ENCODE measurements at regions not wholly inside any gene's neighbourhood (a gene's known extent, or its start where the extent isn't known, plus 50 kb on each side); places are given as distances from the start of the nearest gene placed in this dataset. TPM values are rescaled to one million over a fixed set of nuclear protein-coding genes. Genes with fewer than 3 reads are reported as not detected.

DNA sequence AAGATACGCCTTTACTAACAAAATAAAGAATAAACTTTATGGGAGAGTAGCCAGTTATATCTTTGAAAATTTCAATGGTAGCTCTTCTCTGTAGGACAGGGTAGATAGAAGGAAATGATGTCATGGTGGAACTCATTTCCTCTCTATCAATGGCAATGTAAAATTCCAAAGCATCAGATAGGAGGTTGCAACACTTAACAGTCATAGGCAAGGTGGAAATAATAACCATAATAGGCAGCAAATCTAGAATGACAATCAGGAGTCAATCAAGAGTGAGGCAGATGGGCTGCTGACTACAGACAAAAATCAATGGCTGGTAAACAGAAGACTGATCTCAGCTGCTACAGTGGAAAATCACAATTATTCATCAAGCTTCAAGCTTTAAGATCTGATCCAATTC lies 53.9 kb upstream of the TET2 start:
- H4K20me1 ChIP-seq (ENCODE audit: control insufficient read depth, insufficient read depth, low read length, poor library complexity, severe bottlenecking): no peaks in the 10 kb centered on the region
- H3K27me3 ChIP-seq (replicated peaks in 1 of 4; ENCODE audit: control extremely low read depth in 1 of 4, control insufficient read depth in 3 of 4, insufficient read depth in 4 of 4, low read length in 3 of 4): no peaks in the 10 kb centered on the region
- Mint-ChIP-seq H3K4me3 (no peak overlapping the region), H3K27me3 (peaks cover 4% of the 10 kb centered on the region), H3K4me1 (no peaks in the 10 kb centered on the region), H3K9me3 (ENCODE audit: insufficient read depth) (peaks cover 8% of the 10 kb centered on the region), H3K27ac (no peak overlapping the region)
- ChIA-PET POLR2A (no interaction called here), CTCF (no interaction called here)
- no peak overlapping the region for H2AFZ ChIP-seq (ENCODE audit: insufficient read depth, low read depth, low read length, poor library complexity, severe bottlenecking)
- TF ChIP-seq, protein P1, sequence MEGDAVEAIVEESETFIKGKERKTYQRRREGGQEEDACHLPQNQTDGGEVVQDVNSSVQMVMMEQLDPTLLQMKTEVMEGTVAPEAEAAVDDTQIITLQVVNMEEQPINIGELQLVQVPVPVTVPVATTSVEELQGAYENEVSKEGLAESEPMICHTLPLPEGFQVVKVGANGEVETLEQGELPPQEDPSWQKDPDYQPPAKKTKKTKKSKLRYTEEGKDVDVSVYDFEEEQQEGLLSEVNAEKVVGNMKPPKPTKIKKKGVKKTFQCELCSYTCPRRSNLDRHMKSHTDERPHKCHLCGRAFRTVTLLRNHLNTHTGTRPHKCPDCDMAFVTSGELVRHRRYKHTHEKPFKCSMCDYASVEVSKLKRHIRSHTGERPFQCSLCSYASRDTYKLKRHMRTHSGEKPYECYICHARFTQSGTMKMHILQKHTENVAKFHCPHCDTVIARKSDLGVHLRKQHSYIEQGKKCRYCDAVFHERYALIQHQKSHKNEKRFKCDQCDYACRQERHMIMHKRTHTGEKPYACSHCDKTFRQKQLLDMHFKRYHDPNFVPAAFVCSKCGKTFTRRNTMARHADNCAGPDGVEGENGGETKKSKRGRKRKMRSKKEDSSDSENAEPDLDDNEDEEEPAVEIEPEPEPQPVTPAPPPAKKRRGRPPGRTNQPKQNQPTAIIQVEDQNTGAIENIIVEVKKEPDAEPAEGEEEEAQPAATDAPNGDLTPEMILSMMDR (IDR thresholded peaks at IDR 0.05): no peak
- no peak for TF ChIP-seq EZH2 (IDR thresholded peaks at IDR 0.05; ENCODE audit: borderline replicate concordance, insufficient read depth, low read depth, low read length, poor library complexity, severe bottlenecking)
- no peak overlapping the region for H3K9ac ChIP-seq (ENCODE audit: low read length)
- intact Hi-C loops (cut with micrococcal nuclease): no loop called here
- no peak for ATAC-seq (ENCODE audit: low read depth)
- no peaks in the 10 kb centered on the region for H3K79me2 ChIP-seq (ENCODE audit: control insufficient read depth, insufficient read depth, low read length)
- no peak for DNase-seq
- H3K9me3 ChIP-seq (ENCODE audit: control extremely low read depth in 1 of 3, control insufficient read depth in 2 of 3, insufficient read depth in 1 of 3, low read length in 2 of 3): peaks cover 3 to 8% (median 6%) of the 10 kb centered on the region in 3 donors
- no peaks in the 10 kb centered on the region for H3K36me3 ChIP-seq (replicated peaks in 1 of 2; ENCODE audit: control extremely low read depth in 1 of 2, control insufficient read depth in 1 of 2, extremely low read depth in 1 of 2, insufficient read depth in 2 of 2, low read length in 1 of 2)
- no peak overlapping the region for H3K4me2 ChIP-seq (replicated peaks; ENCODE audit: low read depth, low read length, poor library complexity, severe bottlenecking)
- H3K4me1 ChIP-seq (ENCODE audit: control insufficient read depth in 2 of 2, insufficient read depth in 2 of 2, low read length in 2 of 2): no peaks in the 10 kb centered on the region
- H3K4me3 ChIP-seq (ENCODE audit: control extremely low read depth in 1 of 5, extremely low read depth in 1 of 5, insufficient read depth in 1 of 5, low read depth in 2 of 5, low read length in 4 of 5): no peak overlapping the region
- H3K27ac ChIP-seq (ENCODE audit: low read length in 2 of 2): no peak overlapping the region
- no CpG with 5 or more reads among the region's 1 CpG for WGBS (ENCODE audit: insufficient coverage)

DNA sequence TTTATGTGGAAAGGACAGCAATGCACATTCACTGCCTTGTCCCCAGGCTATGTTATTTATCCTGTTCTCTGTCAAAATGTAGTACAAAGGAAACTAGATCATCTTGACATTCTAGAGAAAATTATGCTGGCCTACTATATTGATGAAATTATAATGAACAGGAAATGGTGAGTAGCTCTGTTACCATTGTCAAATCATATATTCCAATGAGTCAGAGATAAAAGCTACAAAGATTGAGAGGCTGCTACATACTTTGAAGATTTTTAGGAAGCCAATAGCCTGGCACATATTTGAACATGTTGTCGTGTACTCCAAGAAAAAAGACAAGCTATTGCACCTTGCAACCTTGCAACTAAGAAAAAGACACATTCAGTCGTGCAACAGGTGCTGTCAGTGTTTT lies 52.7 kb upstream of the TET2 start:
- intact Hi-C loops (cut with micrococcal nuclease): no loop called here
- peaks cover 8% of the 10 kb centered on the region for H3K9me3 Mint-ChIP-seq (ENCODE audit: insufficient read depth)

More for the DNA sequence above, 52.7 kb upstream of the TET2 start:
- Histone ChIP-seq H3K79me2 (ENCODE audit: control insufficient read depth, insufficient read depth, low read length) (no peaks in the 10 kb centered on the region), H3K4me3 (ENCODE audit: control extremely low read depth in 1 of 5, extremely low read depth in 1 of 5, insufficient read depth in 1 of 5, low read depth in 2 of 5, low read length in 4 of 5) (no peak overlapping the region), H3K27ac (ENCODE audit: low read length in 2 of 2) (no peak overlapping the region), H3K4me1 (ENCODE audit: control insufficient read depth in 2 of 2, insufficient read depth in 2 of 2, low read length in 2 of 2) (no peaks in the 10 kb centered on the region), H3K9ac (ENCODE audit: low read length) (no peak overlapping the region), H4K20me1 (ENCODE audit: control insufficient read depth, insufficient read depth, low read length, poor library complexity, severe bottlenecking) (no peaks in the 10 kb centered on the region), H3K36me3 (replicated peaks in 1 of 2; ENCODE audit: control extremely low read depth in 1 of 2, control insufficient read depth in 1 of 2, extremely low read depth in 1 of 2, insufficient read depth in 2 of 2, low read length in 1 of 2) (no peaks in the 10 kb centered on the region), H3K4me2 (replicated peaks; ENCODE audit: low read depth, low read length, poor library complexity, severe bottlenecking) (no peak overlapping the region), H2AFZ (ENCODE audit: insufficient read depth, low read depth, low read length, poor library complexity, severe bottlenecking) (no peak overlapping the region), H3K9me3 (ENCODE audit: control extremely low read depth in 1 of 3, control insufficient read depth in 2 of 3, insufficient read depth in 1 of 3, low read length in 2 of 3) (peaks cover 3 to 8% (median 6%) of the 10 kb centered on the region in 3 donors), H3K27me3 (replicated peaks in 1 of 4; ENCODE audit: control extremely low read depth in 1 of 4, control insufficient read depth in 3 of 4, insufficient read depth in 4 of 4, low read length in 3 of 4) (no peaks in the 10 kb centered on the region)
- Mint-ChIP-seq H3K4me1 (no peaks in the 10 kb centered on the region), H3K4me3 (no peak overlapping the region), H3K27me3 (peaks cover 9% of the 10 kb centered on the region), H3K27ac (no peak overlapping the region)
- DNase-seq (no peak), ATAC-seq (ENCODE audit: low read depth) (no peak)
- ChIA-PET CTCF (interaction anchor here (0.8 kb wide), 1 partner anchor 9 kb away, joined by 3 read pairs; no protein-coding TSS in a partner anchor), POLR2A (no interaction called here)
- no peak for TF ChIP-seq EZH2 (IDR thresholded peaks at IDR 0.05; ENCODE audit: borderline replicate concordance, insufficient read depth, low read depth, low read length, poor library complexity, severe bottlenecking)
- TF ChIP-seq, protein P1 (IDR thresholded peaks at IDR 0.05): no peak
- WGBS (ENCODE audit: insufficient coverage): 73% methylated on average over 2 of the region's 2 CpGs

Small RNA genes in the stretch of these regions (small RNA-seq; reads per million reads assigned to genes)
- gene AC096577.2 (ENCODE audit: insufficient read length, low read depth, low replicate concordance) (not detected), gene RNU6-351P (ENCODE audit: insufficient read length, low read depth, low replicate concordance) (not detected)
